ES-I3 (cell line): ENCODE measurements at regions not wholly inside any gene's neighbourhood (a gene's known extent, or its start where the extent isn't known, plus 50 kb on each side); places are given as distances from the start of the nearest gene placed in this dataset.
"Not testable (repeated sequence)": the region's sequence is repeated elsewhere in the genome, so short reads cannot be mapped to it uniquely, and the experiment has no call there.

Source experiments
- H3K36me3 ChIP-seq: 2 replicates; pipeline ENCODE4 v1.6.1; 2013; ENCODE audit warnings: mild to moderate bottlenecking, low read length, control low read depth, moderate library complexity; ENCODE audit not compliant: insufficient read depth
- H3K4me1 ChIP-seq: 2 replicates; pipeline ENCODE4 v1.6.1; 2013; ENCODE audit warnings: mild to moderate bottlenecking, control low read depth, low read length; ENCODE audit not compliant: insufficient read depth
- H3K9ac ChIP-seq: 2 replicates; pipeline ENCODE4 v1.6.1; 2013; ENCODE audit warnings: low read depth, mild to moderate bottlenecking, low read length, moderate library complexity
- H3K9me3 ChIP-seq: 2 replicates; pipeline ENCODE4 v1.6.1; 2013; ENCODE audit warnings: mild to moderate bottlenecking, low read length, moderate library complexity; ENCODE audit not compliant: control insufficient read depth, insufficient read depth

DNA sequence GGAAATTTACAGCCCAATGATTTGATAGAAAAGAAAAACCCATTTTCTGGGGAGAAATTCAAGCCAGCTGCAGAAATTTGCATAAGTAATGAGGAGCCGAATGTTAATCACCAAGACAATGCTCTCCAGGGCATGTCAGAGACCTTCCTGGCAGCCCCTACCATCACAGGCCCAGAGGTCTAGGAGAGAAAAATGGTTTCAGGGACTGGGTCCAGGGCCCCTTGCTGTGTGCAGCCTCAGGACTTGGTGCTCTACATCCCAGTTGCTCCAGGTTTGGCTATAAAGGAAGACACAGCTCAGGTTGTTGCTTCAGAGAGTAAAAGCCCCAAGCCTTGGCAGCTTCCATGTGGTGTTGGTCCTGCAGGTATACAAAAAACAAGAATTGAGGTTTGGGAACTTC, 222.2 kb upstream of the ISX start:
- Histone ChIP-seq H3K4me1 (peaks cover 21% of the 10 kb centered on the region), H3K9me3 (peaks cover 16% of the 10 kb centered on the region)
- H3K36me3 ChIP-seq, H3K9ac ChIP-seq: not testable (repeated sequence)

DNA sequence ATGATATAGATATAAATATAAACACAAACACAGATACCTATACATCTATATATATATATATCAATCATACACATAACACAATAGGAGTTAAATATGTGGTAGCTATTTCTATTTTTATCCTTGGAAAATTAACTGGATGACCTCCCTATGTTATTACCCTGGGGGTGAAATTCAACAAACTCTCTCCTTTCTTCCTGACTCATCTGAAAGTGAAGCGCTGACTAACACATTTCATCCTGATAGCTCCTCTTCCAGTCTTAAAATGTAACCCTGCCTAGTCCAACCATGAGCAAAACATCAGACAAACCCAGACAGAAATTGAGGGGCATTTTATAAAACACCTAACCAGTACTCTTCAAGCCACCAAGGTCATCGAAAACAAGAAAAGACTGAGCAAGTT, 220.6 kb upstream of the ISX start:
- H3K9me3 ChIP-seq, result peaks cover 16% of the 10 kb centered on the region
- no peaks in the 10 kb centered on the region for H3K36me3 ChIP-seq
- H3K4me1 ChIP-seq, result peaks cover 15% of the 10 kb centered on the region
- no peak overlapping the region for H3K9ac ChIP-seq

DNA sequence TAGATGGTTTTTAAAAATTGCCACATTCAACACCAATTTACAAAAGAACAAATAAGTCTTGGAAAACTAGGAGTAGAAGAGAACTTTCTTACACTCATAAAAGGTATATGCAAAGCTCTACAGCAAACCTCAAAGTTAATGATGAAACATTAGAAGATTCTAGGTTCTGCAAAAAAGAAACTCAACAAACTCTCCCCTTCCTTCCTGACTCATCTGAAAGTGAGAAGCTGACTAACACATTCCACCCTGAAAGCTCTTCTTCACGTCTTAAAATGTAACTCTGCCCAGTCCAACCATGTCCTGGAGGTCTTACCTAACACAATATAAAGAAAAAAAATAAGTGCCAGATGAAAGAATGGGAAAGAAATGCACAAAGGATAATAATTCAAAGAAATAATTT, 218.9 kb upstream of the ISX start:
- Histone ChIP-seq H3K36me3 (no peaks in the 10 kb centered on the region), H3K9me3 (peaks cover 16% of the 10 kb centered on the region), H3K9ac (no peak overlapping the region), H3K4me1 (peaks cover 12% of the 10 kb centered on the region)

DNA sequence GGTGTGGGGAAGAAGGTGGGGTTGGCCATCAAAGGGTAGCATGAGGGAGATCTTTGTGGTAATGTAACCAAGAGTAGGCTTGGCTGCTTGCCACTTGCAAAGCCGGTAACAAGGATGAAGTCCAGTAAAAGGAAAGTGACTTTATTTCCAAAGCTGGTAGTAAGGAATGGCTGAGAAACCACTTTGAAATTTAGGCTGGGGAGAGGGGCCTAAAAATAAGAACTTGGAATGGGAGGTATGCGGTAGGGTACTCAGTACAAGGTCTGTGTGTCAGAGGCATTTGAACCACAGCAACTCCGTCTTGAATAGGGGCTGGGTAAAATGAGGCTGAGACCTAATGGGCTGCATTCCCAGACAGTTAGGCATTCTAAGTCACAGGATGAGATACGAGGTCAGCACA, 216.0 kb upstream of the ISX start:
- Histone ChIP-seq H3K9me3 (peaks cover 5% of the 10 kb centered on the region), H3K9ac (no peak overlapping the region), H3K36me3 (no peaks in the 10 kb centered on the region), H3K4me1 (peaks cover 12% of the 10 kb centered on the region; the same call in 1 of the 2 replicates)

- H3K9me3 ChIP-seq, result no peaks in the 10 kb centered on the region
- H3K36me3 ChIP-seq, result no peaks in the 10 kb centered on the region
- H3K9ac ChIP-seq, result no peak overlapping the region
- H3K4me1 ChIP-seq, result peaks cover 12% of the 10 kb centered on the region; the same call in 1 of the 2 replicates
Measured at GRCh38 chr22:34851918-34852662, 213.9 kb upstream of the ISX start.

- no peaks in the 10 kb centered on the region for H3K36me3 ChIP-seq
- H3K9ac ChIP-seq, result no peak overlapping the region
- peaks cover 7% of the 10 kb centered on the region; the same call in 1 of the 2 replicates for H3K9me3 ChIP-seq
- H3K4me1 ChIP-seq, result peaks cover 12% of the 10 kb centered on the region; the same call in 1 of the 2 replicates
Measured at GRCh38 chr22:34855471-34855870, 210.5 kb upstream of the ISX start.

- Histone ChIP-seq H3K9ac (no peak overlapping the region), H3K9me3 (peaks cover 7% of the 10 kb centered on the region; the same call in 1 of the 2 replicates), H3K4me1 (no peaks in the 10 kb centered on the region), H3K36me3 (no peaks in the 10 kb centered on the region)
Measured at GRCh38 chr22:34858066-34858465, 207.9 kb upstream of the ISX start.

DNA sequence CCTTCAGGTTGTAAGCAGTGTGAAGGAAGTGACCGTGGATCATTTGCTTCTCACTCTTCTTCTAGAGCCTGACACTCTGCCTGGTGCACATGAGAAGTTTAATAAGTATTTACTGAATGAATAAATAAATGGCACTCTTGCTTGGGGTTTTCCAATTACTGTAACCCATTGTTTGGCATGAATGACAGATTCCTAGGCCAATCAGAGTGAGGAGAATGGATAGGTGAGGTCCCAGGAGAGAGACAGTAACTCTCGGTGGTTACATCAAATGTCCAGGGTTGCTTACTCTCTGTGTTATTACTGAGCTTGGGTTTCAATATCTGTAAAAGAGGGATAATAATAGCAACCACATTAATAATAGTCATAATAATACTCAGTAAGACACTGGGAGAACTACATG, 204.2 kb upstream of the ISX start:
- Histone ChIP-seq H3K9me3 (peaks cover 7% of the 10 kb centered on the region; the same call in 1 of the 2 replicates), H3K4me1 (no peaks in the 10 kb centered on the region), H3K9ac (no peak overlapping the region), H3K36me3 (no peaks in the 10 kb centered on the region)

- H3K36me3 ChIP-seq, result no peaks in the 10 kb centered on the region
- no peak overlapping the region for H3K9ac ChIP-seq
- H3K9me3 ChIP-seq, result no peaks in the 10 kb centered on the region
- H3K4me1 ChIP-seq, result no peaks in the 10 kb centered on the region
Measured at GRCh38 chr22:34866081-34866480, 199.9 kb upstream of the ISX start.

DNA sequence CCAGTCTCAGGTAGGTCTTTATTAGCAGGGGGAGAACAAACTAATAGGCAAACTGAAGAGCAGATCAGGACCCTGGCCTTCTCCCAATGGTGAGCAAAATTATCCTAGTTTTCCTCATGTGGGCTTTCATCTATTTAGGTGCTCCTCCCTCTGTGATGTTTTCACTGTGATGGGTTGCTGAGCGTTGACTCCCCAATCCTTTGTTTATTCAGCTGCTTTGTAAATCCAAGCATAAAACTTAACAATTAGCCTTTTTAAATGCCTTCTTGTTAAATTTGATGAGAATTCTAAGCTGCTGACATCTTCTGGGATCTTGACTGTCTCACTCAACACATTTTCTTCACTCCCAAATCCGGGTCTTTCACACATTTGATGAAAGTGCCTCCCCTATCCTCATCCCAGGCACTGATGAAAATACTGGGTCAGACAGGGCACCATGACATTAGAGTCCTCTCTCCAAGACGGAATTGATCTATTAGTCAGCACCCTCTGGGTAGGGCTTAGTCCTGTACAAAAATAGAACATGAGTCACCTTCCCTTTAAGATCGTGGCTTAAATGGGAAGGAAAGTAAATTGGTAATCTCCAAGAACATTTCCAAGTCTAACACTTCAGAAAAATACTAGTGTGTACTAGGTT, 199.3 kb upstream of the ISX start:
- no peaks in the 10 kb centered on the region for H3K4me1 ChIP-seq
- no peaks in the 10 kb centered on the region for H3K9me3 ChIP-seq
- no peak overlapping the region for H3K9ac ChIP-seq
- H3K36me3 ChIP-seq, result no peaks in the 10 kb centered on the region

DNA sequence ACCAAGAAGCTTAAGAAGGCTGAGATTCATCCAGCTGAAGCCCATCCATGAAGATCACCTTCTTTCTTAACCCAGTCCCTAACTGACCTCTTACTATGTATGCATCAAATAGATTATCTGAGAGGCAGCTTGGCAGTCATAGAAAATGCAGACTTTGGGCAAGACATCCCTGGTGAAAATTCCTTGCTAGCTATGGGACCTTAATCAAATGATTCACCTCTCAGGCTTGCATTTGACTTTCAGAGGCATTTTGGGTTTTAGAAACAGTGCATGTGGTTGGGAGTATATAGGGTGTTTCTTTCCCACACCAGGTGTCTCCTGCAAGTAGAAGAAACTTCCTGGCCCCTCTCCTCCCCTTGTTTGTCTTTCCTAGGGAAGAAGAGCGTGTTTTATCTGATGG, 188.5 kb upstream of the ISX start:
- no peak overlapping the region for H3K9ac ChIP-seq
- 0 out of 2 replicates have a peak, but pooled peaks cover 4% of the 10 kb centered on the region for H3K9me3 ChIP-seq
- no peaks in the 10 kb centered on the region for H3K36me3 ChIP-seq
- no peaks in the 10 kb centered on the region for H3K4me1 ChIP-seq

GRCh38 chr22:34878171-34878570, 187.8 kb upstream of the ISX start:
- H3K36me3 ChIP-seq, result no peaks in the 10 kb centered on the region

DNA sequence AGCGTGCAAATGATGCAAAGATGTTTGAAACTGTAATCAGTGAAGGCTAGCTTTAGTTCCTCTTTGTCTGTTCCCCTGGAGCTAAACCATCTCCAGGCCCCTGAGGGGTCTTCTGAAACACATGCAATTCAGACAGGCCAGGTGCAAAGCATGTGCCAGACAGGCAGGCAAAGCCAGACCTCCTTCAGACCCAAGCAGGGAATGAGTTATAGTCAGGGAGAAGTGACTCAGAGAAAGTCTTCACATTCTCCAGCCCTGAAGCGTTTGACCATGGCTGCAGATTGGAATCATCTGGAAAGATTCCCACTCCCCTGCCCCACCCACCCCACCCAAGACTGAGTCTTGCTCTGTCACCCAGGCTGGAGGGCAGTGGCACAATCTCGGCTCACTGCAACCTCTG, 187.0 kb upstream of the ISX start:
- no peak overlapping the region for H3K9ac ChIP-seq
- 0 out of 2 replicates have a peak, but pooled peaks cover 4% of the 10 kb centered on the region for H3K9me3 ChIP-seq
- no peaks in the 10 kb centered on the region for H3K4me1 ChIP-seq
- no peaks in the 10 kb centered on the region for H3K36me3 ChIP-seq

More at GRCh38 chr22:34878171-34878570, 187.8 kb upstream of the ISX start:
- no peak overlapping the region for H3K9ac ChIP-seq
- no peaks in the 10 kb centered on the region for H3K4me1 ChIP-seq
- H3K9me3 ChIP-seq, result 0 out of 2 replicates have a peak, but pooled peaks cover 4% of the 10 kb centered on the region

DNA sequence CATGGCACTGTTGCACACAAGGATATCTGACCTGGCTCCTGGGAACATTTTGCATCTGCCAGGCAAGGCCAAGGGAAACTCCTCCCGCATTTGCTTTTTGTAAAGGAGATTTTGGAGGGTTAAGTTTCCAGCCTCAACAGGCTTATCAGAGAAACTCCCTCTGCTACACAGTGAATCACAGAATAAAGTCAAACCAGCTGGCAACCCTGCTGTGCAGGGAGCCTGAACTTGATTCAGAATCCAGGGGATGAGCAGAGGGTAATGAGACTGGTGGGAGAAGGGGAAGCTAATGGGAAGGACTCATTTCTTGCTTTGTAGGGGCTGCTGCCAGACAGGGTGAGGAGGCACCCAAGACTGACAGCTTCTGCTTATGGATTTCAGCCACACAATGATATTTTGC, 185.3 kb upstream of the ISX start:
- H3K9ac ChIP-seq, result no peak overlapping the region
- H3K9me3 ChIP-seq, result no peaks in the 10 kb centered on the region
- H3K4me1 ChIP-seq, result no peaks in the 10 kb centered on the region
- no peaks in the 10 kb centered on the region for H3K36me3 ChIP-seq

- Histone ChIP-seq H3K9me3 (no peaks in the 10 kb centered on the region), H3K36me3 (no peaks in the 10 kb centered on the region), H3K9ac (no peak overlapping the region), H3K4me1 (no peaks in the 10 kb centered on the region)
Measured at GRCh38 chr22:34881453-34881852, 184.5 kb upstream of the ISX start.
